Activated CD4-positive, alpha-beta T cell treated with anti-CD3 and anti-CD28 coated beads, Interleukin-2, amount 10 ng/mL, durations not matched to agents 7 days and 5 days (primary cell): ENCODE measurements at regions not wholly inside any gene's neighbourhood (a gene's known extent, or its start where the extent isn't known, plus 50 kb on each side); places are given as distances from the start of the nearest gene placed in this dataset.

Source experiments
- CTCF ChIA-PET: fragments of 350-600 bp; sonication (Branson Sonifier 250); formaldehyde crosslinking; loops from one replicate; lab custom pipeline; 2021; ENCODE audit warnings: antibody characterized with exemption; lab: Charles Lee
- POLR2A ChIA-PET: fragments of 350-600 bp; sonication (Branson Sonifier 250); formaldehyde crosslinking; loops from one replicate; lab custom pipeline; 2021; ENCODE audit warnings: antibody characterized with exemption; lab: Charles Lee
- DNase-seq: peaks from one replicate; pipeline ENCODE4 v3.0.0-alpha.2; 2020
- H3K27ac Mint-ChIP-seq: one replicate; pipeline ENCODE4 v1.8.0; 2021; ENCODE audit warnings: mild to moderate bottlenecking, moderate library complexity, mixed read lengths
- H3K27me3 Mint-ChIP-seq: one replicate; pipeline ENCODE4 v1.8.0; 2021; ENCODE audit warnings: mixed read lengths
- H3K36me3 Mint-ChIP-seq: one replicate; pipeline ENCODE4 v1.8.0; 2021; ENCODE audit warnings: low read depth, mixed read lengths
- H3K4me1 Mint-ChIP-seq: one replicate; pipeline ENCODE4 v1.8.0; 2021; ENCODE audit warnings: mixed read lengths
- H3K4me3 Mint-ChIP-seq: one replicate; pipeline ENCODE4 v1.8.0; 2021; ENCODE audit warnings: mild to moderate bottlenecking, moderate library complexity, mixed read lengths
- H3K9me3 Mint-ChIP-seq: one replicate; pipeline ENCODE4 v1.8.0; 2021; ENCODE audit warnings: mixed read lengths

- no peak for DNase-seq
- CTCF ChIA-PET = no interaction called here
- Mint-ChIP-seq H3K9me3 (peaks cover 2% of the 10 kb centered on the region), H3K4me1 (no peaks in the 10 kb centered on the region), H3K27me3 (no peaks in the 10 kb centered on the region), H3K27ac (no peak overlapping the region), H3K4me3 (no peak overlapping the region), H3K36me3 (no peaks in the 10 kb centered on the region)
- POLR2A ChIA-PET = no interaction called here
Measured at GRCh38 chr6:48782225-48782624, 671.2 kb upstream of the PTCHD4 start.

- no peaks in the 10 kb centered on the region for H3K36me3 Mint-ChIP-seq
- no peak overlapping the region for H3K27ac Mint-ChIP-seq
- DNase-seq = no peak
- CTCF ChIA-PET = no interaction called here
- H3K4me1 Mint-ChIP-seq = no peaks in the 10 kb centered on the region
- H3K4me3 Mint-ChIP-seq = no peak overlapping the region
- H3K27me3 Mint-ChIP-seq = no peaks in the 10 kb centered on the region
- POLR2A ChIA-PET = no interaction called here
- peaks cover 2% of the 10 kb centered on the region for H3K9me3 Mint-ChIP-seq
Measured at GRCh38 chr6:48777411-48777810, 666.4 kb upstream of the PTCHD4 start.

GRCh38 chr6:48775157-48775556 is 664.2 kb upstream of the PTCHD4 start:
- Mint-ChIP-seq H3K36me3 (no peaks in the 10 kb centered on the region), H3K4me1 (no peaks in the 10 kb centered on the region), H3K27ac (no peak overlapping the region), H3K4me3 (no peak overlapping the region), H3K27me3 (no peaks in the 10 kb centered on the region), H3K9me3 (peaks cover 2% of the 10 kb centered on the region)
- ChIA-PET POLR2A (no interaction called here), CTCF (no interaction called here)
- no peak for DNase-seq

GRCh38 chr6:48774276-48774675 is 663.3 kb upstream of the PTCHD4 start:
- H3K4me3 Mint-ChIP-seq = no peak overlapping the region
- H3K27me3 Mint-ChIP-seq = no peaks in the 10 kb centered on the region
- ChIA-PET CTCF (no interaction called here), POLR2A (no interaction called here)
- H3K27ac Mint-ChIP-seq = no peak overlapping the region
- DNase-seq = no peak
- peaks cover under 1% of the 10 kb centered on the region for H3K9me3 Mint-ChIP-seq
- H3K4me1 Mint-ChIP-seq = no peaks in the 10 kb centered on the region
- H3K36me3 Mint-ChIP-seq = no peaks in the 10 kb centered on the region

- no peaks in the 10 kb centered on the region for H3K9me3 Mint-ChIP-seq
- H3K4me3 Mint-ChIP-seq = no peak overlapping the region
- H3K4me1 Mint-ChIP-seq = no peaks in the 10 kb centered on the region
- H3K27ac Mint-ChIP-seq = no peak overlapping the region
- ChIA-PET POLR2A (no interaction called here), CTCF (no interaction called here)
- H3K36me3 Mint-ChIP-seq = no peaks in the 10 kb centered on the region
- no peak for DNase-seq
- H3K27me3 Mint-ChIP-seq = no peaks in the 10 kb centered on the region
Measured at GRCh38 chr6:48766349-48766748, 655.4 kb upstream of the PTCHD4 start.

- DNase-seq = no peak
- CTCF ChIA-PET = no interaction called here
- POLR2A ChIA-PET = no interaction called here
Measured at GRCh38 chr6:48765352-48765961, 654.5 kb upstream of the PTCHD4 start.

GRCh38 chr6:48764286-48765044 is 653.5 kb upstream of the PTCHD4 start:
- H3K36me3 Mint-ChIP-seq = no peaks in the 10 kb centered on the region
- ChIA-PET POLR2A (no interaction called here), CTCF (no interaction called here)
- H3K27me3 Mint-ChIP-seq = no peaks in the 10 kb centered on the region
- no peaks in the 10 kb centered on the region for H3K4me1 Mint-ChIP-seq
- no peak overlapping the region for H3K4me3 Mint-ChIP-seq
- no peak overlapping the region for H3K27ac Mint-ChIP-seq
- H3K9me3 Mint-ChIP-seq = no peaks in the 10 kb centered on the region
- no peak for DNase-seq

More at GRCh38 chr6:48765352-48765961, 654.5 kb upstream of the PTCHD4 start:
- Mint-ChIP-seq H3K4me3 (no peak overlapping the region), H3K4me1 (no peaks in the 10 kb centered on the region), H3K9me3 (no peaks in the 10 kb centered on the region), H3K27me3 (no peaks in the 10 kb centered on the region), H3K36me3 (no peaks in the 10 kb centered on the region), H3K27ac (no peak overlapping the region)

GRCh38 chr6:48757661-48758060 is 646.7 kb upstream of the PTCHD4 start:
- ChIA-PET POLR2A (no interaction called here), CTCF (no interaction called here)
- Mint-ChIP-seq H3K4me3 (no peak overlapping the region), H3K4me1 (no peaks in the 10 kb centered on the region), H3K36me3 (no peaks in the 10 kb centered on the region), H3K27ac (no peak overlapping the region), H3K27me3 (no peaks in the 10 kb centered on the region), H3K9me3 (no peaks in the 10 kb centered on the region)
- DNase-seq = no peak

- POLR2A ChIA-PET = no interaction called here
- Mint-ChIP-seq H3K36me3 (no peaks in the 10 kb centered on the region), H3K4me3 (no peak overlapping the region), H3K4me1 (no peaks in the 10 kb centered on the region), H3K27me3 (no peaks in the 10 kb centered on the region), H3K27ac (no peak overlapping the region), H3K9me3 (no peaks in the 10 kb centered on the region)
- CTCF ChIA-PET = no interaction called here
- DNase-seq = no peak
Measured at GRCh38 chr6:48755315-48755714, 644.3 kb upstream of the PTCHD4 start.

GRCh38 chr6:48754641-48755040 is 643.6 kb upstream of the PTCHD4 start:
- Mint-ChIP-seq H3K4me3 (no peak overlapping the region), H3K36me3 (no peaks in the 10 kb centered on the region), H3K27ac (no peak overlapping the region), H3K4me1 (no peaks in the 10 kb centered on the region), H3K9me3 (no peaks in the 10 kb centered on the region), H3K27me3 (no peaks in the 10 kb centered on the region)
- DNase-seq = no peak
- ChIA-PET POLR2A (no interaction called here), CTCF (no interaction called here)

GRCh38 chr6:48750861-48751260 is 639.9 kb upstream of the PTCHD4 start:
- ChIA-PET POLR2A (no interaction called here), CTCF (no interaction called here)
- no peaks in the 10 kb centered on the region for H3K36me3 Mint-ChIP-seq
- no peak overlapping the region for H3K27ac Mint-ChIP-seq
- no peaks in the 10 kb centered on the region for H3K9me3 Mint-ChIP-seq
- no peak for DNase-seq
- no peaks in the 10 kb centered on the region for H3K27me3 Mint-ChIP-seq
- H3K4me3 Mint-ChIP-seq = no peak overlapping the region
- no peaks in the 10 kb centered on the region for H3K4me1 Mint-ChIP-seq

GRCh38 chr6:48747471-48747870 is 636.5 kb upstream of the PTCHD4 start:
- ChIA-PET CTCF (no interaction called here), POLR2A (no interaction called here)
- no peak overlapping the region for H3K27ac Mint-ChIP-seq
- no peak for DNase-seq
- H3K36me3 Mint-ChIP-seq = no peaks in the 10 kb centered on the region
- no peaks in the 10 kb centered on the region for H3K9me3 Mint-ChIP-seq
- no peaks in the 10 kb centered on the region for H3K27me3 Mint-ChIP-seq
- H3K4me1 Mint-ChIP-seq = no peaks in the 10 kb centered on the region
- no peak overlapping the region for H3K4me3 Mint-ChIP-seq

- Mint-ChIP-seq H3K9me3 (no peaks in the 10 kb centered on the region), H3K4me3 (no peak overlapping the region), H3K4me1 (no peaks in the 10 kb centered on the region), H3K27me3 (no peaks in the 10 kb centered on the region), H3K36me3 (no peaks in the 10 kb centered on the region), H3K27ac (no peak overlapping the region)
- no peak for DNase-seq
- ChIA-PET CTCF (no interaction called here), POLR2A (no interaction called here)
Measured at GRCh38 chr6:48747040-48747439, 636.0 kb upstream of the PTCHD4 start.

- H3K36me3 Mint-ChIP-seq = no peaks in the 10 kb centered on the region
- H3K27ac Mint-ChIP-seq = no peak overlapping the region
- CTCF ChIA-PET = no interaction called here
- no peak for DNase-seq
- no peak overlapping the region for H3K4me3 Mint-ChIP-seq
- H3K4me1 Mint-ChIP-seq = no peaks in the 10 kb centered on the region
- H3K27me3 Mint-ChIP-seq = no peaks in the 10 kb centered on the region
- POLR2A ChIA-PET = no interaction called here
- no peaks in the 10 kb centered on the region for H3K9me3 Mint-ChIP-seq
Measured at GRCh38 chr6:48744948-48745347, 634.0 kb upstream of the PTCHD4 start.
